HUES48 (cell line): ENCODE measurements at regions not wholly inside any gene's neighbourhood (a gene's known extent, or its start where the extent isn't known, plus 50 kb on each side); places are given as distances from the start of the nearest gene placed in this dataset.

Experiments used
- H3K27ac ChIP-seq: one replicate; pipeline ENCODE4 v1.7.0; 2013; ENCODE audit warnings: low read depth, low read length, inconsistent platforms
- H3K27me3 ChIP-seq: 2 replicates; pipeline ENCODE4 v1.6.1; 2013; ENCODE audit warnings: mild to moderate bottlenecking, low read length; ENCODE audit not compliant: control insufficient read depth, insufficient read depth
- H3K36me3 ChIP-seq: 2 replicates; pipeline ENCODE4 v1.6.1; 2013; ENCODE audit warnings: low read length; ENCODE audit not compliant: control insufficient read depth, insufficient read depth
- H3K4me1 ChIP-seq: 2 replicates; pipeline ENCODE4 v1.6.1; 2013; ENCODE audit warnings: mild to moderate bottlenecking, low read length; ENCODE audit not compliant: control insufficient read depth, insufficient read depth
- H3K4me3 ChIP-seq: 2 replicates; pipeline ENCODE4 v1.5.1; 2013; ENCODE audit warnings: mild to moderate bottlenecking, low read depth, low read length
- H3K9ac ChIP-seq: 2 replicates; pipeline ENCODE4 v1.6.1; 2013; ENCODE audit warnings: mild to moderate bottlenecking, low read depth, low read length, moderate library complexity
- H3K9me3 ChIP-seq: 2 replicates; pipeline ENCODE4 v1.6.1; 2013; ENCODE audit warnings: low read length; ENCODE audit not compliant: control insufficient read depth, insufficient read depth

- H3K4me1 ChIP-seq: peaks cover 9% of the 10 kb centered on the region
- H3K4me3 ChIP-seq: no peak overlapping the region
- H3K27me3 ChIP-seq: no peaks in the 10 kb centered on the region
- H3K36me3 ChIP-seq: no peaks in the 10 kb centered on the region
- H3K9ac ChIP-seq: no peak overlapping the region
- H3K9me3 ChIP-seq: no peaks in the 10 kb centered on the region
- no peak overlapping the region for H3K27ac ChIP-seq
These were observed 530.4 kb upstream of the TENM4 start for GRCh38 chr11:79971255-79971654.

- H3K27ac ChIP-seq: no peak overlapping the region
- no peaks in the 10 kb centered on the region for H3K4me1 ChIP-seq
- no peaks in the 10 kb centered on the region for H3K36me3 ChIP-seq
- no peak overlapping the region for H3K9ac ChIP-seq
- no peaks in the 10 kb centered on the region for H3K27me3 ChIP-seq
- no peaks in the 10 kb centered on the region for H3K9me3 ChIP-seq
- no peak overlapping the region for H3K4me3 ChIP-seq
These were observed 525.8 kb upstream of the TENM4 start for GRCh38 chr11:79966592-79966991.

- no peaks in the 10 kb centered on the region for H3K4me1 ChIP-seq
- H3K36me3 ChIP-seq: no peaks in the 10 kb centered on the region
- H3K27me3 ChIP-seq: no peaks in the 10 kb centered on the region
- H3K9me3 ChIP-seq: peaks cover 3% of the 10 kb centered on the region; the same call in 1 of the 2 replicates
- no peak overlapping the region for H3K27ac ChIP-seq
- no peak overlapping the region for H3K9ac ChIP-seq
- H3K4me3 ChIP-seq: no peak overlapping the region
These were observed 523.2 kb upstream of the TENM4 start for GRCh38 chr11:79963856-79964645.

- Histone ChIP-seq H3K36me3 (no peaks in the 10 kb centered on the region), H3K27me3 (no peaks in the 10 kb centered on the region), H3K4me1 (no peaks in the 10 kb centered on the region), H3K4me3 (no peak overlapping the region), H3K9ac (no peak overlapping the region), H3K27ac (no peak overlapping the region), H3K9me3 (peaks cover 9% of the 10 kb centered on the region)
These were observed 519.6 kb upstream of the TENM4 start for GRCh38 chr11:79960461-79960860.

- Histone ChIP-seq H3K36me3 (no peaks in the 10 kb centered on the region), H3K4me3 (no peak overlapping the region), H3K4me1 (no peaks in the 10 kb centered on the region), H3K9ac (no peak overlapping the region), H3K27ac (no peak overlapping the region), H3K9me3 (peaks cover 9% of the 10 kb centered on the region), H3K27me3 (no peaks in the 10 kb centered on the region)
These were observed 518.5 kb upstream of the TENM4 start for GRCh38 chr11:79959318-79959717.

GRCh38 chr11:79957702-79958101 is 516.9 kb upstream of the TENM4 start:
- H3K27ac ChIP-seq: no peak overlapping the region
- H3K27me3 ChIP-seq: no peaks in the 10 kb centered on the region
- H3K36me3 ChIP-seq: no peaks in the 10 kb centered on the region
- no peak overlapping the region for H3K4me3 ChIP-seq
- H3K4me1 ChIP-seq: no peaks in the 10 kb centered on the region
- no peak overlapping the region for H3K9ac ChIP-seq
- peaks cover 9% of the 10 kb centered on the region for H3K9me3 ChIP-seq

- Histone ChIP-seq H3K4me1 (no peaks in the 10 kb centered on the region), H3K4me3 (no peak overlapping the region), H3K27me3 (no peaks in the 10 kb centered on the region), H3K27ac (no peak overlapping the region), H3K36me3 (no peaks in the 10 kb centered on the region), H3K9me3 (peaks cover 9% of the 10 kb centered on the region), H3K9ac (no peak overlapping the region)
These were observed 515.2 kb upstream of the TENM4 start for GRCh38 chr11:79956061-79956460.

- no peak overlapping the region for H3K4me3 ChIP-seq
- H3K9ac ChIP-seq: no peak overlapping the region
These were observed 512.8 kb upstream of the TENM4 start for GRCh38 chr11:79953629-79954028.

GRCh38 chr11:79950741-79951140 is 509.9 kb upstream of the TENM4 start:
- H3K4me1 ChIP-seq: no peaks in the 10 kb centered on the region
- H3K27ac ChIP-seq: no peak overlapping the region
- H3K27me3 ChIP-seq: no peaks in the 10 kb centered on the region
- no peaks in the 10 kb centered on the region for H3K36me3 ChIP-seq
- H3K9me3 ChIP-seq: no peaks in the 10 kb centered on the region
- no peak overlapping the region for H3K4me3 ChIP-seq
- H3K9ac ChIP-seq: no peak overlapping the region

More at GRCh38 chr11:79953629-79954028, 512.8 kb upstream of the TENM4 start:
- H3K36me3 ChIP-seq: no peaks in the 10 kb centered on the region
- H3K27ac ChIP-seq: no peak overlapping the region
- H3K9me3 ChIP-seq: peaks cover 2% of the 10 kb centered on the region
- H3K27me3 ChIP-seq: no peaks in the 10 kb centered on the region
- H3K4me1 ChIP-seq: no peaks in the 10 kb centered on the region

GRCh38 chr11:79950172-79950571 is 509.3 kb upstream of the TENM4 start:
- H3K27me3 ChIP-seq: no peaks in the 10 kb centered on the region
- no peaks in the 10 kb centered on the region for H3K4me1 ChIP-seq
- no peak overlapping the region for H3K9ac ChIP-seq
- H3K9me3 ChIP-seq: no peaks in the 10 kb centered on the region
- H3K4me3 ChIP-seq: no peak overlapping the region
- H3K36me3 ChIP-seq: no peaks in the 10 kb centered on the region
- H3K27ac ChIP-seq: no peak overlapping the region

GRCh38 chr11:79949574-79949973 is 508.7 kb upstream of the TENM4 start:
- Histone ChIP-seq H3K4me1 (no peaks in the 10 kb centered on the region), H3K9me3 (no peaks in the 10 kb centered on the region), H3K27ac (no peak overlapping the region), H3K4me3 (no peak overlapping the region), H3K9ac (no peak overlapping the region), H3K27me3 (no peaks in the 10 kb centered on the region), H3K36me3 (no peaks in the 10 kb centered on the region)
